ENCODE measurements at regions not wholly inside any gene's neighbourhood (a gene's known extent, or its start where the extent isn't known, plus 50 kb on each side); places are given as distances from the start of the nearest gene placed in this dataset.
"Not testable (repeated sequence)": the region's sequence is repeated elsewhere in the genome, so short reads cannot be mapped to it uniquely, and the experiment has no call there.

DNA sequence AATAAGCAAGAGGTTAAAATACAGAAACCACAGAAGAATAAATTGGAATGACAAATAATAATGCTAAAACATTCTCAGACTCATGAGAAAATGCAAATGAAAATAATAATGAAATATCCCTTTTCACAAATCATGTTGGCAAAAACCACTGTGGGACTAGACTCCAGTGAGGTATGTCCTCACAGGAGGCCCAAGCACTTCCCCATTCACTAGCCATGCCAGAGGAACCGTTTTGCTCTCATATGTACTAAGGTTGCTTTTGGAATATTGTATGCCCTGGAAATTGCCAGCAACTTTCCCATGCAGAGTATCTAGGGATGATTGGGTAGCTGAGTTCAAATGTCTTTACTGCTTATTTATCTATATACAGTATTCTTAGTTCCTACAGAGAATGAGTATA, 106.2 kb upstream of the CHORDC1 start:
- no peak for DNase-seq

DNA sequence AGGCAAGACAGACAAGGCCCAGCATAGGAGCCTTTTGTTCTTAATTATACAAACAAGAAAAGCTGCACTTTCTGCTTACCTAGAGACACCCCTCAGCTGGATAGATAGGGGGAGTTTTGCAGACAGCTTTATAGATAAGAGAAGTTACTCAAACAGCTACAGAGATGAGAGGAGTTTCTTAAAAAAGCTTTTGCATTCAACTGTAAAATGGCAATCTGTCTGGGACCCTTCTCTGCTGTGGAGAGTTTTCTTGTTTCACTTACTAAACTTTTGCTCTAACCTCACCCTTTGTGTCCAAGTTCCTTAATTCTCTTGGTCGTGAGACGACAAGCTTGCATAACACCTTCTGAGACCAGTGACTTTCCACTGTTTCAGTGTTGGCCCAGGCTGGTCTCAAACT, 103.8 kb upstream of the CHORDC1 start:
- no peak for DNase-seq

DNA sequence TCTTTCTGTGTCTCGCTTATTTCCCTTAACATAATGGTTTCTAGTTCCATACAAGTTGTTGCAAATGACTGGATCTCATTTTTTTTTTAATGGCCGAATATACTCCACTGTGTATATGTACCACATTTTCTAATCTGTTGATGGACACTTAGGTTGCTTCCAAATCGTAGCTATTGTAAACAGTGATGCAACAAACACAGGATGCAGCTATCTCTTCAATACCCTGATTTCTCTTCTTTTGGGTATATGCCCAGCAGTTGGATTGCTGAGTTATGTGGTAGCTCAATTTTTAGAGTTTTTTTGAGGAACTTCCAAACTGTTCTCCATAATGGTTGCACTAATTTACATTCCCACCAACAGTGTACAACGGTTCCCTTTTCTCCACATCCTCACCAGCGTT, 100.4 kb upstream of the CHORDC1 start:
- no peak for DNase-seq

DNA sequence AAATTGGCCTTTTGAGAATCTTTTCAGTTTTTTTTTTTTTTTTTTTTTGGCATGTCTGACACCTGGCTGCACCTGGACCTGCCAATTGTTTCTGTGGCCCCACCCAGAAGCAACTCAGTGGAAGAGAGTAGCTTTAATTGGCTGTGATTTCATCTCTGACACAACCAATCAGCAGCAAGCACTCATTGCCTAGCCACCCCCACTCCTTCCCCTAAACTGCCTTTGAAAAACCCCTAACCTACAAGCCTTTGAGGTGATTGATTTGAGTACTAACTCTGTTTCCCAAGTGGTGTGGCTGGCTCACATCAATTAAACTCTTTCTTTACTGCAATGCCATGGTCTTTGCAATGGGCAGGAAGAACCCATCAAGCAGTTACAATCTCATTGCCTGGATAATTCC, 98.2 kb upstream of the CHORDC1 start:
- no peak for DNase-seq

DNA sequence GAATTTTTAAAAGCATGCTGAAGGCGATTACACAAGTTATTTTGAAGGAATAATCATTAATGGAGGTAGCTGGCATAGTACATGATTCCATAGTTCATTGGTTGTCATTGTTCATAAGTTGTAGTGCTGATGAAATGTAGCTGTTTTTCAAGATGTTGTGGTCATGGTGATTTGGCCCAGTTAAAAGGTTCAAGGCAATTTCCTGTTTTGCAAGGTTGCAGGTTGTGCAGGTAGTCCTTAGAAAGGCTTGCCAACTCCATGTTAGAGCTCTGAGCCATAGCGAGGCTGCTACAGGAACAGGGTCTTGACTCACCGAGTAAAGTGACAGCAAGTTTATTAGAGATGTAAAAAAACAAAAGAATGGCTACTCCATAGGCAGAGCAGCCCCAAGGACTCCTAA, 95.8 kb upstream of the CHORDC1 start:
- DNase-seq, result no peak

DNA sequence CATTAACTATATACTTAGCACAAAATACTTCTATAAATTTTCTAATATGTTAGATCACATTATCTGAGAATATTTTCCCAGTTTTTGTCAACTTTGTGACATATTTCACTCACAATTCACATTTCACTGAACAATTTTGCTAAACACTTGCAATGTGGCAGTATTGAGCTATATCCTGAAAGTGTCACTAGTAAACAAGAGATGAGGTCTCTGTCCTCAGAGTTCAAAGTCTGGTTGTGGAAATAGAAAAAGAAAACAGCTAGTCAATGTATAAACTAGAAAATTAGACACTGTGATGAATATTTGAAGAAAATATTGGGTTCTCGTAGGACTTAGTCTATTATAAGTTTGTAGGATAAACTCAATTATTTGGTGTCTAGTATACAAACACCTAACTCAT, 87.4 kb upstream of the CHORDC1 start:
- no peak for DNase-seq

DNA sequence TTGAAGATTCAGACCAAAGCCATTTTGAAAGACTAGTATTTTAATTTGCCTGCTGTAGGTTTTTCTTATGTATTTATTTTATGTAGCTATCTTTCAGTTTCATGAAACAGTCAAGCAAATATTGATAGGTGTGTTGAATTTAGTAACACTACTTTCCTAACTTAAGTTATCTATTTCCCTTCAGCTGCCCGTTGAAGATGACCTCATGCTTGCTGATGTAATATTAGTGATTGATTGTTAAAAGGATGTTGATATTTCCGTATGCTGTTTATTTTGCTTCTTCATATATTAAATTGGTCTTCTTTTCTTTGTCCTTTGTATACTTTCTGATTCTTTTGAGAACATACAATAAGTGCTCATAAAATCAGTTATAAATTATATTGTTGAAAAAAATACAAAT, 86.8 kb upstream of the CHORDC1 start:
- DNase-seq, result no peak

DNA sequence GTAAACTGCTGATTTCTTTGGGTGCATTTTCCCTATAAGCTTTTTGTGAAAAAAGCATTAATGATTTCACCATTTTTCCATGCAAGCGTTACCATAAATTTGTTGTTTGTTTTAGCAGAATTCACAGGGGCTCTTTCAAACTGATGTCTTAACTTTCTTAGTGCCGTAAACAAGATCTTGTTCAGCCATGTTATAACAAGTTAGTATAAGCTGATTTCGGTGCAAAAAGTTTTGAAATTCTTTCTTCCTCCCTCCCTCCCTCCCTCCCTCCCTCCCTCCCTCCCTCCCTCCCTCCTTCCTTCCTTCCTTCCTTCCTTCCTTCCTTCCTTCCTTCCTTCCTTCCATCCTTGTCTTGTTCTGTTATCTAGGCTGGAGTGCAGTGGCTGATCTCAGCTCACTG, 71.7 kb upstream of the CHORDC1 start:
- DNase-seq, result no peak

DNA sequence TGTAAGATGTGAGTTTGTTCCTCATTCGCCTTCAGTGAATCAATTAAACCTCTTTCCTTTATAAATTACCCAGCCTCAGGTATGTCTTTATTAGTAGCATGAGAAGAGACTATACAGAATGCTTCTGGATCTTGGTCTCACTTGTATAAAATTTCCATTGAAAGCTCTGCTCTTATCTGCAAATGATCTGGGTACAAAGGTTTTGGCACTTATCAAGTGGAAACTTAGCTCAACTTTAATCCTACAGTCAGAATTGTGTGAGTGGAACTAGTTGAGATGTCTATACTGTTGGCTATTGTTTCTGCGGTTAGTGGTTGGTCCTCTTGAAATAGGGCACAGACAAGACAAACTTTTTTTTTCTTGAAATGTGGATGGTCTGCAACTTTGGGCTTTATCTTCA, 71.2 kb upstream of the CHORDC1 start:
- DNase-seq, result no peak

DNA sequence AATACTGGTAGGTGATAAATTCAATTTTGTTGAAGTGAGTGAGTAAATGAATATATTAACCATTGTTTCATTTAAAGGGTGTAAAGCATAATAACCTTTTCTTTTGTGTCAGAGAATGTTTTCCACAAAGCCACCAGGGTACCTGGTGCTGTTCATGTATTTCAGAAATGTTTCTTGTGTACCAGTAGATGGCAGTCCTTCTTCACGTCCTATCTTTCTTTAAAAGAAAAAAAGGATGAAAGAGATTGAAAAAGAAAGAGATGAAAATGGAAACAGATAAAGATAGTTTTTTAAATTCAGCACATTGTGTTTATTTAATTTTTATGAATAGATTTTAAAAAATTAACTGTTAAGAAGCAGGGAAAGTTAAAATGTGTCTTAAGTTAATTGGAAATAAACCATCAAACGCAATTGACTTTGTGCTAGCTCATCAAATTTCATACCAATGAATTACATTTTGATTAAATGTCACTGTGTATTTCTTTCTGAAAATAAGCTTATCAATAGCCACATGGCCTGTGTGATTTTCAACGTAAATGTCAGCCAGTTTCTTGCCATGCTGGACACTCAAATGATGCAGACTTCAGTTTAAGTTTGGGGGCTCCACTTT, 65.5 kb upstream of the CHORDC1 start:
- no peak for DNase-seq

DNA sequence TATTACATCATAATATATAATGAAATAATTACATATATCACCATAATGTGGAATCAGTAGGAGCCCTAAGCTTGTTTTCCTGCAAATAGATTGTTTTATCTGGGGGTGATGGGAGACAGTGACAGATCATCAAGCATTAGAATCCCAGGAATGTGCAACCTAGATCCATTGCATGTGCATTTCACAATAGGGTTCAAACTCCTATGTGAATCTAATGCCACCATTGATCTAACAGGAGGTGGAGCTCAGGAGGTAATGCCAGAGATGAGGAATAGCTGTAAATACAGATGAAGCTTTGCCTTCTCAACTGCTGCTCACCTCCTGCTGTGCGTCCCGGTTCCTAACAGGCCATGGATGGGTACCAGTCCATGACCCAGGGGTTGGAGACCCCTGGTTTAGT, 63.8 kb upstream of the CHORDC1 start:
- no peak for DNase-seq

DNA sequence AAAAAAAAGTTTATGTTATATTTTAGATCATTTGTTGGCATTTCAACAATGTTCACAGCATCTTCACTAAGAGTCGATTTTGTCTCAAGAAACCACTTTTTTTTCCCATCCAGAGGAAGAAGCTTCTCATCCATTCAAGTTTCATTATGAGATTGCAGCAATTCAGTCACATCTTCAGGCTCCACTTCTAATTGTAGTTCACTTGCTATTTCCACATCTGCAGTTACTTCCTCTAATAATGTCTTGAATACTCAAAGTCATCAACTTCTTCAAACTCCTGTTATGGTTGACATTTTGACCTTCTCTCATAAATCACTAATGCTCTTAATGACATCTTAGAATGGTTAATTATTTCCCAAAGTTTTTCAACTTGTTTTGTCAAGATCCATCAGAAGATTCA, 61.3 kb upstream of the CHORDC1 start:
- no peak for DNase-seq

DNA sequence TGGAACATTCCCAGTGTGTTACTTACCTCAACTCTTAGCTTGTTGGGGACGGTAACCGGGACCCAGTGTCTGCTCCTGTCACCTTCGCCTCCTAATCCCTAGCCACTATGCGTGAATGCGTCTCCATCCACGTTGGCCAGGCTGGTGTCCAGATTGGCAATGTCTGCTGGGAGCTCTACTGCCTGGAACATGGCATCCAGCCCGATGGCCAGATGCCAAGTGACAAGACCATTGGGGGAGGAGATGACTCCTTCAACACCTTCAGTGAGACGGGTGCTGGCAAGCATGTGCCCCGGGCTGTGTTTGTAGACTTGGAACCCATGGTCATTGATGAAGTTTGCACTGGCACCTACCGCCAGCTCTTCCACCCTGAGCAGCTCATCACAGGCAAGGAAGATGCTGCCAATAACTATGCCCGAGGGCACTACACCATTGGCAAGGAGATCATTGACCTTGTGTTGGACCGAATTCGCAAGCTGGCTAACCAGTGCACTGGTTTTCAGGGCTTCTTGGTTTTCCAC, 59.8 kb upstream of the CHORDC1 start:
- DNase-seq, result not testable (repeated sequence)

DNA sequence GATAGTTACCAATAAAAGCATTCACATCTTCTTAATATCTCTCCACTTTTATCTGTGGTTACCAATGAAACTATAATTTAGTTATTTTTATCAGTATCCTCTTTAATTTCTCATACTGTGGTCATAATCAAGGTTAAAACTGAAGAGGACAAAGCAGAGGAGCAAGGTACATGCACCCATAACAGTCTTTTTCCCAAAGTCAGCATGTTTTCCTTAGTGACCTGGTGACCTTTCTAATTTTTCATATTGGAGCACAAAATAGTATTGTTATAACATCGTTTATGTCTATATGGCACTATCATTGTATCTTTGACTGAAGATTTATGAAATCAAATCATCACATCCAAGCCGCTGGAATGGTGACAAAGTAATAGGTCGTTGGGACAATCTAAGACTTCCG, 51.5 kb upstream of the CHORDC1 start:
- DNase-seq, result no peak

Measured in NCI-H1694 (cell line).